ENCODE measurements at regions not wholly inside any gene's neighbourhood (a gene's known extent, or its start where the extent isn't known, plus 50 kb on each side); places are given as distances from the start of the nearest gene placed in this dataset.

DNA sequence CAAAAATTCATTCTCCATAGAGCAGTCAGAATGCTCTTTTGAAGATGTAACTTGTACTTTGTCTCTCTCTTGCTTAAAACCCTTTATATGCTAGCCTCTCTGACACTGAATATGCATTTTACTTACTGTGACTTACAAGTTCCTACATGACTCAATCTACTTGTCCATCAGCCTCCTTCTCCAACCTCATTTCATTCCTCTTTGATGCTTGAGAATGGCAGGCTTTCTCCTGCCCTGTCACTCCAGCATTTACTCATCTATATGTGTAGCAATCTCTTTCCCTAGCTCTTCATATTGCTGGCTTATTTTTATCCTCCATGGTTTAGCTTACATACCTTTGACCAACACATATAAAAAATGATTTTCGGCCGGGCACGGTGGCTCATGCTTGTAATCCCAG, 561.9 kb downstream of the CCER1 start:
- no peak for DNase-seq

DNA sequence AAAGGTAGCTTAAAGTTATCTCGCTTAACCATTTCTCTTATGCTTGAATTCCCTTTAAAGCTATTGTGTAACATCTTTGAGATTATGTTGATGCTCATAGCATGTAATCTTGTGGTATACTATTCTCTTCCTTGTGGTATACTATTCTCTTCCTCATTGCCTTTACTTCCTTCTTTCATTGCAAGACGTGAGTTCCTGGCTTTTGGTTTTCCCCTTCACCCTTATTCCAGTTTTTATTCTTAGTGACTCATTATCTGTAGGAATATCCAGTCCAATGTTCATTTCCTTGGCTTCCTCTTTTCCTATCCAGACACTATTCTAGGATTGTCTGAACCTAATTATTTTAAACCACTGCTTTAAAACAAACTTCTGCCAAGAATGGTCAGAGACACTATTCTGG, 564.0 kb downstream of the CCER1 start:
- DNase-seq, result no peak

DNA sequence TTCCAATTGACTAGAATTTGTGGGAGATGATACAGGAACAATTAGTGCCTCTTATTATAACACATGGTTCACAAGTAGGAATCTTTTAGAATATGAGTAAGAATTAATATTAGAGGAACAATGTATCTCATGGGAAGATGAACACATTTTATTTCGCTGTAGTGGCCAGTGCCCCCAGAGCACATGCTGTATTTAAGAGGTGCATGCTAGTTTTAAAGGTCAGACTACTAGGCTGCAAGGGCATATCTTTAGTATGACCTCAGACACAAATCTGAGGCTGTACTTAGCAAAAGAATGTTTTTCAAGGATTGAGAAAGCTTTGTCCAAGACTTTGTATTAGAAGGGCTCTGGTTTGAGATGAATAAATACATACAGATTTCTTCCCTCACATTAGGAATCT, 586.9 kb downstream of the CCER1 start:
- DNase-seq, result no peak

DNA sequence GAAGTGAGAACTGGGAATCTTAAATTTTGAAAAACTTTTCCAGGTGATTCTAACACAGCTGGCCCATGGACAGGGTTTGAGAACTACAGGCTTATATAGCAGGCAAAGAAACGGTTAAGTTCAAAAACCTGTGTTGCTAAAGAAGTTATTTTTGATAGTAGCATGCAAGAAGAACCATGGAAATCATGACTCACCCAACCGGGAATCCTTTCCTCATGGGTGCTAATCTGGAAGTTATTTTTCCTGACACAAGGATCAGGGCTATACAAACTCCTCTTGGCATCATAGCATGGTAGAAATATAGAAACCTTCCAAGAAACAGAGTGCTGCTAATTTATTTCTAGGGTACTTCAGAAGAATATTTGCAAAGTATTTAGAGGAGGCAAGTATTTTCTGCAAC, 588.7 kb downstream of the CCER1 start:
- DNase-seq, result no peak

DNA sequence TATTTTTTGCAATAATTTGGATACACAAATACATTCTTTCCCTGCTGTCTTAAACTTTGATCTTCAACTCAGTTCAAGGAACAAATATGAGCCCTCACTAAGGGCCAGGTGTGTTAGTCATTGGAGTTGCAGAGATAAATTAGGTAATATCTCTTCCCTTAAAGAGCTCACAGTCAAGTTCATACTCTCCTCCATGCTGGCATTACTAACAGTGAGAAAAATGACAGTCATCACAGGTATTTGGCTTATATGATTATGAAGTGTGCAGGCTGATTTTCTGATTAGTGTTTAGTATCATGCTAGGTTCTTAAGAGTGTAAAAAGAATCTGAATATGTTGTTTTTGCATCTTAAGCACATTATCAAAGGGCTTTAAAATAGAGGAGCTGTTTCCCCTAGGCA, 594.7 kb downstream of the CCER1 start:
- DNase-seq, result no peak

DNA sequence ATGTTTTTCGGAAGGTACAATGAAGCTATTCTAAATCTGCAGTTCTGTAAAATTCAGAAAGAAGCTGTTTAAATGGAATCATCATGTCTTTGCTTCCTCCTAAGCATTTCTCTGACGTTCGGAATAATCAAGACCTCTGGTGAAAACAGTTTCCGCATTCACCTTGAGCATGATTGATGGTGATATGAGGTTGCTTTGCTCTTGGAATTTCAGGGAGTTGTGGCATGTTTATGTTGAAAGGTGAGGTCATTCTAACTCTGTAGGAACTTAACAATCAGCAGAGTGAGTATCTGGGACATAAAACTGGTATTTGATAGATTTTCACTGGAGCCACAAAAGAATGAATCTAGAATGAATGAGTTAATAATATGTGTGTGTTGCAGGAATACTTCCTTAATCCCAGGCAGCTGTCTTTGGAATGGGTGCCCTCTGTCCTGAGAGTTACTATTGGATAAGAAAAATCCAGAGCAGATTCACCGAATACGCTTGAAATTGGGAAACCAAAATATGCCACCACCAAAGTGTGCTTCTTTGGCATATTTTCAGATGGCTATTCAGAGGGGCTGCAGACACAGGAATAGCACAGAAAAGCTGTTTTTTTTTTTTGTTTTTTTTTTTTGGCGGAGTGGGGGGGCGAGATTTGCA, 599.1 kb downstream of the CCER1 start:
- DNase-seq, result no peak

DNA sequence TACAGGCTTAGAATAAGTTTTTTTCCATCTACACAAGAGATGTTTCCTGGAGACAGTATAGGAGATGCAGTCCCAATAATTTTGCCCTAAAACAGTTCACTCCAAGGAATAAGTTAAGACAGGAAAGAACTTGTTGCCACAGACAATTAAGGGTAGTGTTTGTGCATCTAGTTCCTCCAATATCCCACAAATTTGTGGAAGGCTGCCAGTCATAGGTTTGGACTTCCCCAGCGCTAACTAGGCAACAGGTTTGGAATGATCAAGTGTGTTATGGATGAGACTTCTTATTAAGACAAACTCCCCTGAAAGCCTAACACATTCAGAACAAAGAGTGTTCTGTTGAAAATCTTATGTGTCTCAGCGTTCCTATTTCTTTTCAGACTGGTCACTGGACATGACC, 611.0 kb downstream of the CCER1 start:
- DNase-seq, result no peak

DNA sequence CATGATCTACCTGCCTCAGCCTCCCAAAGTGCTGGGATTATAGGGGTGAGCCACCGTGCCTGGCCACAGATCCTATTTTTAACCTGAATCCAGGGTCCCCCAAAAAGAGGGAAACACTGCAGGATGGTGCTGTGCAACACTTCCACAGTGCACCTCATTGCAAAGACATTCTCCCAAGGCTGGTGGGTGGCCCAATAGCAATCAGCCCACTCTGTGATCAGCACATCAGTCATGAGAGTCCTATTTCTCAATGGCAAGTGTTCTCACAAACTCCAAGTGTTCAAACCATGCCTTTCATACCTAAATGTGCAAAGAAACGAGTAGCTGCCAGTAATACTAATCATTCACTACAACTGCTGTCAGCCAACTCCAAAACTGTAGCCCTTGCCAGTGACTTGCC, 612.9 kb downstream of the CCER1 start:
- no peak for DNase-seq

DNA sequence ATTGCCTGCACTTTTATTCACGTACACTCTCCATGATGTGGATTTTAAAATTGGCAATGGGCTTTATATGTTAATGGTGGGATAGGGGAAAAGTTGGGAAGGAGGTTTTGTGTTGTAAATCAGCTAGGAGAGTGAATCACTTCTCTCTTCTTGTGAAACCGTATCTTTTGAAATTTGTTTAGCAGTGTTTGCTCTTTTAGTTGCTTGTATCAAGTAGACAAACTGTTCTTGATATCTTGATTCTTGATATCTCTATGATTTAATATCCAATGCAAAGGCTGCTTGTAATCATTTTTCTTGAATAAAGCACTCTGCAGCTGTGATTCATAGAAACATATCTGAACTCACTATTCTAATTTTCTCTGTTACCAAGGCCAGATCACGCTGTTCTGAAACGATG, 615.1 kb downstream of the CCER1 start:
- DNase-seq, result no peak

DNA sequence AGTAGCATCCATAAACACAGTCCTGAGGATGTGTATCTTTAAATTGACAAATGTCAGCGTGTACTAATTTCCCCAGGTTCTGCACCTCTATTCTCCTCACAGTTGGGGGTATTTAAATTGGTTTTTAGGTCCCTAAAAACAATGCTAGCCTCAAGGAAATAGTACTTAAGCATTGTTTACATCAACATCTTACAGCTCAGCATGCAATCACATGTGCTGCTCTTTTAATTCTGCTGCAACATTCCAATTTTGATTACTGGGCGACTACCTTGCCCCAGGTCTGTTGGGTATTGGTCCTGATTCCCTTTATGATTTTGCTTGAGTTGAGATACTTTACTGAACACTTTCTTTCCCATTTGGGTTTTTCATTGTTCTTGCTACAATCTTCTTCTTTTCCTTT, 616.6 kb downstream of the CCER1 start:
- no peak for DNase-seq

DNA sequence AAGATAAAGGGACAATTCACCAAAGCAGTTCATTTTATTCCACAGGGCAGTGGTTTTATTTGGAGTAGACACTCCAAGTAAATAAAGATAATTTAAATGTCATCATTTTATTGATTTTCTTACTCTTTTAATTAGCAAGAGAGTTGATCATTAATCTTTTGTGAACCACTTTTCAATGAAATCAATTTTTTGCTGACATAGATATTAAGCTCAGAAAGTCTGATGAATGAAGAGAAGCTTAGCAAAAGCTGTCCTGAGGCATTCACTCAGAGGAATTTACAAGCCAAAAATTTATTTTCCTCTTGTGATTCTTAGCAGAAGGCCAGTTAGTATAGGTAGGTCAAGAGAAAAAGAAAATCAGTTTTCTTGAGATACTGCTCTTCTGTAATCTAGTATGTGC, 618.0 kb downstream of the CCER1 start:
- no peak for DNase-seq

DNA sequence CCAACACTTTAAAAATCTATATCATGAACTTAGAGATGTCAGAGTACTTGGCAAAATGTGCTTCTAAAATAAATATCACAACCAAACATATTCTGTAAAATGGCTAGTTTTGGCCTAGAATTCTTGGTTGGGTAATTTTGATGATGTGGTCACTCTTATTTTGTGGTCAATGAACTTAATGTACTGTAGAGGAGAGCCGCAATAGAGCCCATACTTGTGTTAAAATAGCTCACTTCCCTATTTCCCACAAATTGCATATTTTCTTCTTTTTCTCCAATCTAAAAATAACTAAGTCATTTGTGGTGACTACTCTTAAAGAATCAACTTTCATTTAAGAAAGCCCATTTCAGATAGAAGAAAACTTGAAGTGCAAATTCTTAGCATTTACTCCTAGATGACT, 619.4 kb downstream of the CCER1 start:
- no peak for DNase-seq

DNA sequence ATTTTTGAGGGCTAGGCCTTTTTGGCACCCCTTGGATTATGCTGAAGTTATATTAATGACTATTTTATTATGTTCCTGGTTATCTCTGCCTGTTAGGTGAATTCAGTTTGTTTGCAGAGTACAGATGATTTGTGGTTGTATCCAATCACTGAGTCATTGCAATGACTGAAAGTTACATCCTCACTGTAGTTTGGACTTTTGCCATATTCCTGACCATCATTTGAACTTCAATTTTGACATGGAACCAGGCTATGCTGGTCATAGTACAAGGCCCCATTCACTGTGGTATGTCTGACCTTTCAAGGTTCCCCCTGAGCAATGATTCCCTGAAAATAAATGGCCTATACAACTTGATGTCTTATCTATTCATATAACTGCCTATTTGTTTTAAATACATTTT, 621.0 kb downstream of the CCER1 start:
- DNase-seq, result no peak

DNA sequence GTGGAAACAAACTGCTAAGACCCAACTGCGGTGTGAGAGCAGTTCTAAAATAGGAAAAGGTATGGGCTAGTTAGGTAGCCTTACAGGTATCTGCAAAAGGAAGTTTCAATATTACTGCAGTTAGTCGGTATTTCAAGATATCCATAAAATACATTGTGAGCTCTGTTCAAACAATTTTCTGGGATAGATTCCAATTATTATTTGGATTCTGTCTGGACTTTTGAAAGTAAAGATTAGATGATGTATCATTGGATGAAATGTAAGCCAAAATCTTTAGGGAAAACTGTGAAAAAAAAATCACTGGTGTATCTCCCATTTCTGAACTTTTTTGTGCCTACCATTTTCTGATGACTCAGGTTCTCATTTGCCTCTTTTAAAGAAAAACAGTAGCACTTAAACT, 621.6 kb downstream of the CCER1 start:
- no peak for DNase-seq

DNA sequence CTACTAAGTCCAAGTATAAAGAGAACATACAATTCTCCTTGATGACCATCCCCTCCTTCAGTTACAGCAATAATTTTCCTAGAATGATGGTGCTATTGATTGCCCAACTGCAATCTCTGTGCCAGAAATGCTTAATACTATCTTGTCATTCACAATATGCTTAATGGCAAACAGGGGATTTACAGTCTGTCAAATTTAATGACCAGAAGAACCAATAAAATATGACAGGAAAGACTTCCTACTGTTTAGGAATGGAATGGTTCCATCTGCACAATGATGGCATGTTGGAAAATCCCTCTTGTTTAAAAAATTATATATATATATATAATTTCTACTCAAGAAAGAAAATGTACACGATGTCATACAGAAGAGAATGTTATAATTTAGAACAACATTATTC, 623.2 kb downstream of the CCER1 start:
- DNase-seq, result no peak

DNA sequence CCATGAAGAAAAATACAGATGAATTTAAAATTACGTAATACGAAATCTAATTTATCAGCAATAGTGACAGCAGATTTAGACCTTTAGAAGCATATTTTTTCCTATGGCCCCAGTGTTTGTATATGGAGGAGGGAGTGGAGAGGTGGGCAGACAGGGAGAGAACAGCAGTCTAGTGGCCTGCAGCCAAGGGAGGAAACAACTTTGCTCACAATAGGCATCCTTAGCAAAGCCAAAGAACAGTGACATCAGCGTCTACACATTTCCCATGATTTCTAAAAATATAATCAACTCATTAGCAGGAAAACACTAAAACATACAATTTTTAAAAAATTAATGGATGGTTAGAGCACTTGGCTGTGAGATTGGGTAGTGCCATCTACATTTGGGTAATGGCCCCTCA, 622.6 kb upstream of the ATP2B1 start:
- DNase-seq, result no peak

DNA sequence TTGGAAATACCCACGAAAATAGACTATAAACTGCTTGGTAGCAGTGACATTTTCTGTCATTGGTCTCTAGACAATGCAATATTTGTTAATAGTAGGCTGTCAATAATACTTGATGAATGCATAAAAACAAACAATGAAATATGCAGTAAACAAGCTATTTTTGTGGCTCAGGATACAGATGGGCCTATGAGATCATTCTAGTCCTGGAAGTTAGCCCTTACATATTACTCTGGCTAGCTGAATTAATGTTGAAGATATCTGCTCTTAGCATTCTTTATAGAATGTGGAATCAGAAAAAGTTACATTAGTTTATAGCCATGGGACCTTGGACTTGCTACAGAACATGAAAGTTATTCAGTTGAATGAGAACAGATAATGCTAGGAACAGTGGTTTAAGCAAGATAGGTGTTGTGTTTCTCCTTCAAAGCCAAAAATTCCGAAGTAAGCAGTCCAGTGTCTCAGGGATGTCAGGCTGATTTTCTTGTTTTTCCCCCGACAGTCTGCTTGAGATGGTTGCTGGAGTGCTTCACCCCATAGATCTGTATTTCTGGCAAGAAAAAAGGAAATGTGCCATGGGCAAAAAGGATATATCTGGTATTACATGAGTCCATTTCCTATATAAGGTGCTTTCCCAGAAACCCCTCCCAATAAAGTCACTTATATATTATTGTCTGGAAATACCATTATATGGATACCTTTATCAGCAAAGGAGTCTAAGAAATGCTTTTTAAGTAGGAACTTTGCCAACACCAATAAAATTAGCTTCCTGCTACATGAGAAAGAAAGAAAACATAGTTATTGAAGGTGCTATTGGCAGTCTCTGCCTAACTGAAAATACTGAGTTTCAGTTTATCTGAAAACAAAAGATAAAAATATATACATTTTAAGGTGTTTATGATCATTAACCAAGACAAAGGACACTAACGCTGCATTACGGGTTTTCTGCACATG, 619.4 kb upstream of the ATP2B1 start:
- DNase-seq, result no peak

DNA sequence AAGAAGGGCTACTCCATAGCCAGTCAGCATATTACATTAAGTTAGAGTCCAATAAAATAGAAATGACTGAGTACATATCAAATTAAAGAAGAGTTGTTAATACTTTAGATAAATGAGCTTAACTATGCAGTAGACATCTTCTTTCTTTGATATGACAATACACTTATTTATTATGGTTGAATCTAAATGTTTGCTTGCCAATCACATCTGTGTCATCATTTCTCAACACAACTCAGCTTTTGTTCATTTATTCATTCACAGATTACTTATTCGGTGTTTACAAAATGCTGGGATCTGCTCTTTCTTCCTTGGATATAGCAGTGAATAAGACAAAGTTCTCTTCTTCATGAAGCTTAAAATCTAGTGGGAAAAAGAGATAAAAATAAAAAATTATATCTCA, 614.6 kb upstream of the ATP2B1 start:
- DNase-seq, result no peak

DNA sequence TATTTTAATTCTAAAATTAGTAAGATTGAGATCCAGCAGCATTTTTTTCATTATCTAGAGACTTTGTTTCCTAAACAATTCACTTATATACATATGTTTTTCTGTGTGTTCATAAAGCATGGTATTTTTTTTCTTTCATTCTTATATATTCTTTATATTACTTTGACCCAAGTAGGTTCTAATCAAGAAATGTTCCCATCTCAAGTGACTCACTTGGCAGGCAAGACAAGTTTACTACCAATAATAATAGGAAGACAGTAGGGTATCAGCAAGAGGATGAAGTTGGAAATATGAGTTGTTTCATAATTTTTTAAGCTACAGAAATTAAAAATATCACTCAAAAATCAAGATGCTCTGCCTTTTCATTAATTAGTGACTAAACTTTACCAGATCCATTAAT, 613.4 kb upstream of the ATP2B1 start:
- DNase-seq, result no peak

DNA sequence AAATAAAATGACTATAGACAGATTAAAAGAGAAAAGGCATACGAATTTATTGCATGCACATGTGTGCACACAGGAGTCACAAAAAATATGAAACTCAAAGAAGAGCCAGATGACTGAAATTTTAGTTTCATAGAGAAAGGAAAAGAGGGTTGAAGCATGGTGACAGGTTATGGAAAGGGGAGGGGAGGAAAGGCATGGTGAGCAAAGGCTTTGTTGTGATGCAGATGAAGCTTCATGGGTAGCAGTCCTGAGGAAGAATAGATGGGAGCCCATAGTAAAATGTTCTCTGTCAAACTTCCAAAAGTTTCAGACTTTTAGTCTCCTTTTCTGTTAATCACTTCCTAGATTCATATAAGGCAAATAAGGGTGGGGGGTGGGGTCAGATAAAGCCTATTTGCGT, 612.7 kb upstream of the ATP2B1 start:
- no peak for DNase-seq

DNA sequence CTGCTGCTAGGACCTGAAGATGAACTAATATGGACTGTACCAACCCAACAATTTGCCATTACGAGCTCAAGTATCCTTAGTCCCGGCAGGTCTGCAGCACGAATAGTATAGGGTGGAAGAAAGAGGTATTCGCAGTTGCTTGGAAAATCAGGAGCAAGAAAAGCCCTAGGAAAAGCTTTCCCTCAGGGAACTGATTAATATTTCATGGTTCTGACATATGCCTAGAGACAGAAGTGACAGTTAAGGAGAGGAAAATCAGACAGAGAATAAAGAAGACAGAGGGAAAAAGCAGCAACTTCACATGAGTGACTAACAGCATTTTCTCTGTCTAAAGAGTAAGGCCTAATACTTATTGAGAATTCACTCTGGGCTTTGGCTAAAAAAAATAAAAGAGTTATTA, 602.9 kb upstream of the ATP2B1 start:
- DNase-seq, result no peak

DNA sequence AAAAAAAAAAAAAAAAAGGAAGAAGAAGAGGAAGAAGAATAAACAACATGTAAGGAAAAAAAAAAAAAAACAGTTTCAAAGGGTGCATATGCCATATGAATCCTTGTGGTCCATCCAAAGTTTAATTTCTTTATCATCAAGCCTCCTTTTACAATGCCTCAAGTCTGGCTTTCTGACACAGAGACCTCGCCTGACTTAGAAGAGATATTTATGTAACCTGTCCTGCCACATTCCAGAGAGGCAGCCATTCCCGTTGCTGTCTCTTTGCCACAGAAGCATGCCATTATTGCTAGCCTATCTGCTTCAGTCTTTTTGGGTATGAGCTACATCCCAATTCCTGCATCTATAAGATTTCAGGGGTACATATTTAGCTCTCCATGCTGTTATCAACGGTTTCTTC, 596.7 kb upstream of the ATP2B1 start:
- no peak for DNase-seq

DNA sequence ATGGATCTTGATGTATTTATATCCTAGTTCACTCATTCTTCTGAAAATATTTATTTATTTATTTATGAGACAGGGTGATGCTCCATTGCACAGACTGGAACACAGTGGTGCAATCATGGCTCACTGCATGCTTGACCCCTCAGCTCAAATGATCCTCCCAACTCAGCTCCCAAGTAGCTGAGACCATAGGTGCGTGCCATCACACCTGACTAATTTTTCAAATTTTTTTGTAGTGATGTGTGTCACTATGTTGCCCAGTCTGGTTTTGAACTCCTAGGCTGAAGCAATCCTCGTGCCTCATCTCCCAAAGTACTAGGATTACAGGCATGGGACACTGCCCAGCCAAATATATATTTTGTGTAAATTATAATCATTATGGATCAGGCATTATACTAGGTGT, 595.6 kb upstream of the ATP2B1 start:
- DNase-seq, result no peak

DNA sequence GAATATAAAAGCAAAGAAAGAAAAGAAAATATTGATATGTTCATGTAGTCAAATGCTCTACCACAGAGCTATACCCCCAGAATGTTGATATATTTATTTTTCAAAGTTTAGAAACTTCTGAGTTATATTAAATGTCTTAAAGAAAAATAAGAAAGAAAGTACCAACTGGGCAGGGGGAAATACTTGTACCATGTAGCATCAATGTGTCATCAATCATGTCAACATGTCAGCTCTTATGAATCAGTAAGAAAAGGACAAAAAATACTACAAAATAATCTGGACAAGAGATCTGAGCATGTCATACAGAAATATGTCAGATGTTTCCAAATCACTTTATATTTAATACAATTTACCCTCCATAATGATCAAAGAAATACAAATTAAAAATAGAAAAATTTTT, 595.1 kb upstream of the ATP2B1 start:
- no peak for DNase-seq
